Breast epithelium (tissue), 4 donors: ENCODE measurements at regions not wholly inside any gene's neighbourhood (a gene's known extent, or its start where the extent isn't known, plus 50 kb on each side); places are given as distances from the start of the nearest gene placed in this dataset.
A peak's percentile ranks its signal among the peaks of the same experiment; 100 is the strongest.

ENCODE experiments used
- DNase-seq, 2 donors: peaks; one replicate each; pipeline ENCODE4 v3.0.0-alpha.2; 2019; ENCODE audit warnings: low spot score in 2 of 2
- H3K27ac ChIP-seq, 2 donors: fragments of 200-600 bp; sonication (generic) in 1 of 2; one replicate each; pipeline ENCODE4 v1.5.1; 2016 to 2019; ENCODE audit warnings: mild to moderate bottlenecking in 1 of 2
- H3K27me3 ChIP-seq, 2 donors: fragments of 200-600 bp; sonication (generic) in 1 of 2; one replicate each; pipeline versions ENCODE4 v1.5.1 to v1.6.0; 2017 to 2019; ENCODE audit warnings: control low read depth in 1 of 2, mild to moderate bottlenecking in 1 of 2
- H3K36me3 ChIP-seq: fragments of 200-600 bp; one replicate; pipeline ENCODE4 v1.5.1; 2019
- H3K4me1 ChIP-seq, 2 donors: fragments of 200-600 bp; sonication (generic); one replicate each; pipeline ENCODE4 v1.5.1; 2016 to 2019; ENCODE audit warnings: control low read depth in 1 of 2
- H3K4me3 ChIP-seq, 3 donors: fragments of 200-600 bp; sonication (generic); 1 replicate in 2 of 3; 2 replicates in 1 of 3; pipeline ENCODE4 v1.5.1; 2016 to 2019; ENCODE audit warnings: mild to moderate bottlenecking in 3 of 3, moderate library complexity in 2 of 3
- H3K9me3 ChIP-seq, 2 donors: fragments of 200-600 bp; sonication (generic) in 1 of 2; one replicate each; pipeline ENCODE4 v1.5.1; 2016 to 2019; ENCODE audit warnings: control low read depth in 1 of 2
- POLR2A ChIP-seq: fragments of 450-650 bp; IDR thresholded peaks from one replicate; pipeline ENCODE4 v1.6.1; 2016; ENCODE audit warnings: antibody characterized with exemption, mild to moderate bottlenecking, moderate library complexity
- POLR2AphosphoS5 ChIP-seq, 3 donors: sonication (generic); formaldehyde crosslinking; IDR thresholded peaks; one replicate each; pipeline ENCODE4 v1.6.1; 2017; ENCODE audit warnings: antibody characterized with exemption in 3 of 3
- intact Hi-C: fragments of 100-400 bp; cut with DNase I; formaldehyde crosslinking; loops from one replicate; pipeline ENCODE4 v1.15.1; 2023; ENCODE audit warnings: low total_unique reads
- TF ChIP-seq, protein P1 (sequence below), 3 donors: fragments of 450-650 bp; IDR thresholded peaks; one replicate each; pipeline ENCODE4 v1.5.1; 2016 to 2017; ENCODE audit warnings: antibody characterized with exemption in 3 of 3, mild to moderate bottlenecking in 3 of 3, moderate library complexity in 3 of 3

GRCh38 chr2:16105669-16106281, 165.4 kb downstream of the MYCN start:
- H3K36me3 ChIP-seq: no peaks in the 10 kb centered on the region
- H3K27me3 ChIP-seq: peaks cover 0 to 10% of the 10 kb centered on the region in 2 donors
- TF ChIP-seq POLR2AphosphoS5 (IDR thresholded peaks at IDR 0.05): no peak
- no peak for TF ChIP-seq POLR2A
- TF ChIP-seq, protein P1, sequence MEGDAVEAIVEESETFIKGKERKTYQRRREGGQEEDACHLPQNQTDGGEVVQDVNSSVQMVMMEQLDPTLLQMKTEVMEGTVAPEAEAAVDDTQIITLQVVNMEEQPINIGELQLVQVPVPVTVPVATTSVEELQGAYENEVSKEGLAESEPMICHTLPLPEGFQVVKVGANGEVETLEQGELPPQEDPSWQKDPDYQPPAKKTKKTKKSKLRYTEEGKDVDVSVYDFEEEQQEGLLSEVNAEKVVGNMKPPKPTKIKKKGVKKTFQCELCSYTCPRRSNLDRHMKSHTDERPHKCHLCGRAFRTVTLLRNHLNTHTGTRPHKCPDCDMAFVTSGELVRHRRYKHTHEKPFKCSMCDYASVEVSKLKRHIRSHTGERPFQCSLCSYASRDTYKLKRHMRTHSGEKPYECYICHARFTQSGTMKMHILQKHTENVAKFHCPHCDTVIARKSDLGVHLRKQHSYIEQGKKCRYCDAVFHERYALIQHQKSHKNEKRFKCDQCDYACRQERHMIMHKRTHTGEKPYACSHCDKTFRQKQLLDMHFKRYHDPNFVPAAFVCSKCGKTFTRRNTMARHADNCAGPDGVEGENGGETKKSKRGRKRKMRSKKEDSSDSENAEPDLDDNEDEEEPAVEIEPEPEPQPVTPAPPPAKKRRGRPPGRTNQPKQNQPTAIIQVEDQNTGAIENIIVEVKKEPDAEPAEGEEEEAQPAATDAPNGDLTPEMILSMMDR (IDR thresholded peaks at IDR 0.05): no peak
- H3K27ac ChIP-seq: no peak overlapping the region
- H3K4me1 ChIP-seq: no peaks in the 10 kb centered on the region
- peak overlapping the region in 1 of 3 donors; percentile 1 for H3K4me3 ChIP-seq
- intact Hi-C loops: no loop called here
- H3K9me3 ChIP-seq: no peaks in the 10 kb centered on the region
- peak in 1 of 2 donors; percentile 18 for DNase-seq

DNA sequence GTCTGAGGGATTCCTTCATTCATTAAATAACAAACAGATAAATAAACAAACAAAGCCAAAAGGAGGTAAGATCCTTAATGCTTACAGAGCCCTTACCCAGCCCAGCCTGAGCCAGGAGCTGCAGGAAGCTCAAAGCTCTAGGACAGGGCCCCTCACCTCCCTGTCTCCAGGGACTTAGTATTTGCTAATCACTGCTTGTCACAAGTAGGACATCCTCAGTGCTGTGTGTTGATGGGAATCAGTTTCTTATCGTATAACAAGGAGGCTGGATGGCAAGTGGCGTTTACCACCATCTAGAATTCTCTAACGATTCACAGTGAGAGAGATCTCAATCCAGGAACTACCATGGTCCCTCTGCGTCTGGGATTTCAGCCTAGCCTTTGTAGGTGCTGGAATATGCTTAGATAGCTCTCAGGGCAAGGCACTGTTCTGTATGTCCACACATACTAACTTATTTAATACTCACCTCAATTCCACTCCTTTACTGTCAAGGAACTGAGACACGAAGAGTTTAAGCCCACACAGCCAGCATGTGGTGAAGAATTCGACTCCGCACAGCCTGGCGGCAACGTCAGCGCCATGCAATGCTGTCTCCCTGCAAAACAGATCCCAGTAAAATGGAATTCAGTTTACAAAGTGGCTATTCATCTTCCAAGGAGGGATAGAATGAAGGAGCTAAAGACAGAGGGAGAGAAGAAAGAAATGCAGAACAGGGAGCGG, 164.8 kb downstream of the MYCN start:
- H3K27ac ChIP-seq: no peak overlapping the region
- H3K4me1 ChIP-seq: no peaks in the 10 kb centered on the region
- no peaks in the 10 kb centered on the region for H3K9me3 ChIP-seq
- H3K4me3 ChIP-seq: peak overlapping the region in 1 of 3 donors; percentile 1
- TF ChIP-seq POLR2AphosphoS5 (IDR thresholded peaks at IDR 0.05): no peak
- no peak for TF ChIP-seq POLR2A
- TF ChIP-seq, protein P1 (IDR thresholded peaks at IDR 0.05): no peak
- DNase-seq: no peak
- H3K36me3 ChIP-seq: no peaks in the 10 kb centered on the region
- peaks cover 0 to 10% of the 10 kb centered on the region in 2 donors for H3K27me3 ChIP-seq
- intact Hi-C loops: no loop called here

DNA sequence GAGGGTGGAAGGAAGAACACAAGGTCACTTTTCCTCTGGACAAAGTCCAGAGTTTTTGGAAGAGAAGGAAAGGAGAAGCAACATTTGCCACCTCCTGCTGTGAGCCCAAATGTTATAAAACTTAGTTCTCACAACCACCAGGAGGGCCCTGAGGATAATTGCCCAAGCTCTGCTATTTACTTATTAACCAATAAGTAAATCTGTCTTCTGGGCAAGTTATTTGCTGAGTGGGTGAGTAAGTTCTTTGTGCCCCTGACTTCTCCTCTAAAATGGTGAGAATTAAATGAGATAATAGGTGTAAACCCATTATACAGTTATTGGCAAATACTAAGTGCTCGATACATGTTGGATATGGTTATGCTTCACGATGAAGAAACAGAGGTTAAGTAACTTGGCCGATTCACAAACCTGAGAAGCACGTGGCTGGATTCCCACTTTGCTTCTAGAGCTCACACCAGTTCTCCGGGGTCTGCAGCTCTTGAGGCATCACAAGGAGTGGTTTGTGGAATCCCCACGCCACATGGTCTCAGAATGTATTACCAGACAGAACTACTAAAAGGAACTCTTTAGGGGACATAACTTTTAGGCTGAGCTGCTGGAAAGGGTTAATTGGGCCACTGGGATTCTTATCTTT, 164.1 kb downstream of the MYCN start:
- no peaks in the 10 kb centered on the region for H3K36me3 ChIP-seq
- intact Hi-C loops: no loop called here
- no peak overlapping the region for H3K27ac ChIP-seq
- no peak for DNase-seq
- TF ChIP-seq, protein P1 (IDR thresholded peaks at IDR 0.05): no peak
- TF ChIP-seq POLR2A: no peak
- no peak for TF ChIP-seq POLR2AphosphoS5 (IDR thresholded peaks at IDR 0.05)
- no peaks in the 10 kb centered on the region for H3K4me1 ChIP-seq
- H3K27me3 ChIP-seq: peaks cover 0 to 10% of the 10 kb centered on the region in 2 donors
- H3K9me3 ChIP-seq: no peaks in the 10 kb centered on the region
- no peak overlapping the region for H3K4me3 ChIP-seq

- intact Hi-C loops: no loop called here
- no peak for DNase-seq
- Histone ChIP-seq H3K9me3 (no peaks in the 10 kb centered on the region), H3K4me1 (no peaks in the 10 kb centered on the region), H3K27me3 (peaks cover 0 to 10% of the 10 kb centered on the region in 2 donors), H3K36me3 (no peaks in the 10 kb centered on the region), H3K27ac (no peak overlapping the region), H3K4me3 (no peak overlapping the region)
- TF ChIP-seq POLR2AphosphoS5 (IDR thresholded peaks at IDR 0.05) (no peak), POLR2A (no peak)
- TF ChIP-seq, protein P1 (IDR thresholded peaks at IDR 0.05): no peak
These were observed 163.4 kb downstream of the MYCN start for GRCh38 chr2:16103614-16104314.
